HCT116 (cell line): ENCODE measurements at regions not wholly inside any gene's neighbourhood (a gene's known extent, or its start where the extent isn't known, plus 50 kb on each side); places are given as distances from the start of the nearest gene placed in this dataset.

Source experiments
- ATAC-seq: fragments of 200-7000 bp; cut with Tn5 transposase; 2 replicates; pipeline ENCODE4 v1.9.1; 2020; ENCODE audit warnings: mild to moderate bottlenecking, moderate library complexity
- BruUV-seq: library from RNA; stranded (reverse); fragments of 400-500 nt; replicated peaks from 2 replicates; lab custom pipeline; 2021; lab: Mats Ljungman, UMichigan
- CTCF ChIA-PET: fragments of 300-600 bp; sonication (Branson Sonifier 250); formaldehyde crosslinking; loops from one replicate; lab custom pipeline; 2021; ENCODE audit warnings: antibody characterized with exemption; lab: Charles Lee
- POLR2A ChIA-PET: fragments of 300-600, 350-600 bp; sonication (Branson Sonifier 250); formaldehyde crosslinking; loops from one replicate; lab custom pipeline; 2021; ENCODE audit warnings: antibody characterized with exemption; lab: Charles Lee
- RAD21 ChIA-PET, 2 experiments: fragments of 300-600 bp; sonication (Branson Sonifier 250); formaldehyde crosslinking; loops; one replicate each; lab custom pipeline; 2023; ENCODE audit warnings: low total read pairs in 2 of 2; ENCODE audit not compliant: uncharacterized antibody in 2 of 2, unreplicated experiment in 2 of 2, low non-redundant PET in 1 of 2; lab: Charles Lee
- DNase-seq: peaks from one replicate; pipeline ENCODE4 v3.0.0-alpha.2; 2010; ENCODE audit warnings: low read depth, low spot score
- H2AFZ ChIP-seq: fragments of 200-600 bp; shearing (Covaris generic), sonication (generic); 2 replicates; pipeline ENCODE4 v1.6.1; 2017; ENCODE audit warnings: low read depth, mixed run types, mixed read lengths, antibody characterized with exemption, low read length; ENCODE audit not compliant: poor library complexity, severe bottlenecking
- H3K27ac ChIP-seq: 2 replicates; pipeline ENCODE4 v1.5.1; 2012; ENCODE audit warnings: low read depth, low read length
- H3K27me3 ChIP-seq: fragments of 200-600 bp; sonication (generic); 2 replicates; pipeline ENCODE4 v1.6.1; 2016; ENCODE audit warnings: mixed run types, low read length, mixed read lengths; ENCODE audit not compliant: insufficient read depth
- H3K36me3 ChIP-seq, 2 experiments: fragments of 200-500 bp in 1 of 2; fragments of 200-600 bp in 1 of 2; sonication (Bioruptor generic) in 1 of 2; sonication (generic) in 1 of 2; 2 replicates each; pipeline versions ENCODE4 v1.5.1 to v1.6.1; 2014 to 2016; ENCODE audit warnings: low read length in 2 of 2, inconsistent platforms in 1 of 2, mixed read lengths in 1 of 2, mixed run types in 1 of 2; ENCODE audit not compliant: insufficient read depth in 2 of 2, control insufficient read depth in 1 of 2
- H3K4me1 ChIP-seq, 2 experiments: fragments of 200-600 bp in 1 of 2; sonication (generic) in 1 of 2; 2 replicates each; pipeline versions ENCODE4 v1.5.1 to v1.6.1; 2012 to 2017; ENCODE audit warnings: low read length in 2 of 2, inconsistent platforms in 1 of 2, mild to moderate bottlenecking in 1 of 2, mixed read lengths in 1 of 2, mixed run types in 1 of 2, moderate library complexity in 1 of 2; ENCODE audit not compliant: insufficient read depth in 2 of 2, control insufficient read depth in 1 of 2
- H3K4me2 ChIP-seq: fragments of 200-600 bp; sonication (generic); 2 replicates; pipeline ENCODE4 v1.6.1; 2017; ENCODE audit warnings: mixed run types, low read length, mixed read lengths
- H3K4me3 ChIP-seq, 2 experiments: fragments of 200-600 bp in 1 of 2; sonication (generic) in 1 of 2; replicated peaks in 1 of 2; 2 replicates each; pipeline ENCODE4 v1.5.1; 2011 to 2016; ENCODE audit warnings: low read length in 2 of 2, control low read depth in 1 of 2, low read depth in 1 of 2, mild to moderate bottlenecking in 1 of 2, mixed read lengths in 1 of 2, mixed run types in 1 of 2
- H3K79me2 ChIP-seq: fragments of 200-600 bp; sonication (generic); 2 replicates; pipeline ENCODE4 v1.6.1; 2017; ENCODE audit warnings: mild to moderate bottlenecking, mixed run types, low read length, moderate library complexity, mixed read lengths; ENCODE audit not compliant: insufficient read depth
- H3K9ac ChIP-seq: fragments of 200-600 bp; sonication (generic); 2 replicates; pipeline ENCODE4 v1.6.1; 2016; ENCODE audit warnings: low read length, mixed read lengths
- H3K9me2 ChIP-seq: fragments of 200-600 bp; sonication (generic), shearing (Covaris generic); 2 replicates; pipeline ENCODE4 v1.6.1; 2017; ENCODE audit warnings: mixed run types, mild to moderate bottlenecking, moderate library complexity; ENCODE audit not compliant: insufficient read depth
- H3K9me3 ChIP-seq, 2 experiments: fragments of 200-500 bp in 1 of 2; fragments of 200-600 bp in 1 of 2; sonication (Bioruptor generic) in 1 of 2; sonication (generic) in 1 of 2; 2 replicates each; pipeline ENCODE4 v1.6.1; 2014 to 2017; ENCODE audit warnings: low read length in 2 of 2, mixed read lengths in 2 of 2, inconsistent platforms in 1 of 2, low read depth in 1 of 2, mild to moderate bottlenecking in 1 of 2, mixed run types in 1 of 2, moderate library complexity in 1 of 2; ENCODE audit not compliant: control insufficient read depth in 1 of 2, insufficient read depth in 1 of 2
- H4K20me1 ChIP-seq: fragments of 200-600 bp; sonication (generic), shearing (Covaris generic); 2 replicates; pipeline ENCODE4 v1.6.1; 2017; ENCODE audit warnings: mixed run types, mild to moderate bottlenecking, moderate library complexity; ENCODE audit not compliant: insufficient read depth
- CBX3 ChIP-seq: IDR thresholded peaks from 2 replicates; pipeline ENCODE4 v1.6.1; 2012; ENCODE audit warnings: low read depth
- EGR1 ChIP-seq: IDR thresholded peaks from 2 replicates; pipeline ENCODE4 v1.6.1; 2012; ENCODE audit warnings: low read depth
- ELF1 ChIP-seq: IDR thresholded peaks from 2 replicates; pipeline ENCODE4 v1.6.1; 2012; ENCODE audit warnings: low read depth, borderline replicate concordance
- EZH2 ChIP-seq: fragments of 200-600 bp; sonication (generic); IDR thresholded peaks from 2 replicates; pipeline ENCODE4 v1.6.1; 2017; ENCODE audit warnings: antibody characterized with exemption, mixed run types
- EZH2phosphoT487 ChIP-seq: fragments of 200-600 bp; IDR thresholded peaks from 2 replicates; pipeline ENCODE4 v1.6.1; 2018; ENCODE audit warnings: antibody characterized with exemption, borderline replicate concordance
- JUND ChIP-seq: IDR thresholded peaks from 2 replicates; pipeline ENCODE4 v1.6.1; 2012
- POLR2A ChIP-seq: IDR thresholded peaks from 2 replicates; pipeline ENCODE4 v1.7.0; 2011; ENCODE audit warnings: borderline replicate concordance; ENCODE audit not compliant: insufficient read depth, insufficient read length; ENCODE audit errors: extremely low read depth
- POLR2AphosphoS5 ChIP-seq: IDR thresholded peaks from 2 replicates; pipeline ENCODE4 v1.6.1; 2011; ENCODE audit warnings: mild to moderate bottlenecking, low read depth, low read length, moderate library complexity
- RAD21 ChIP-seq: IDR thresholded peaks from 2 replicates; pipeline ENCODE4 v1.6.1; 2012; ENCODE audit warnings: low read depth, mild to moderate bottlenecking
- SIN3A ChIP-seq: IDR thresholded peaks from 2 replicates; pipeline ENCODE4 v1.6.1; 2012; ENCODE audit warnings: low read depth
- SRF ChIP-seq: IDR thresholded peaks from 2 replicates; pipeline ENCODE4 v1.6.1; 2012; ENCODE audit warnings: low read depth
- intact Hi-C: fragments of 100-400 bp; cut with micrococcal nuclease; formaldehyde crosslinking; loops from 2 replicates; pipeline ENCODE4 v1.10.0; 2022

DNA sequence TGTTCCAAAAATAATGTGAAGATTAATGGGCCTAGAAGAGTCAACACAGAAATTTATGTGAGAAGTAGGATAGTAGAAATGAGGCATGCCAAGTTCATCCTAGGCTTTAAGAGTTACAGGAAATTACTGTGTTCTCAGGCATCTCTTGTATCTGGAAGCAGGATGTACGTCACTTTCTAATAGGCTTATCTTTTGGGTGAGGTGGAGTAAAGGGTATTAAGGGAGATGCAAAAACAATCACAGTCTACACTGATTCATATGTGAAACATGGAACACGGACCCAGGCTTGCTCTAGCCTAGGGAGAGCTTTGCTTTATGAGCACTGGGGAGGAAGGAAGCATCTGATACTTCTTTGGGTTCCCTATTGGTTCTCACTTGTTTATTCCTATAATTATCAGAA lies 84.5 kb upstream of the RGS4 start:
- CTCF ChIA-PET: no interaction called here
- POLR2A ChIA-PET: no interaction called here
- no peak overlapping the region for H3K27ac ChIP-seq

DNA sequence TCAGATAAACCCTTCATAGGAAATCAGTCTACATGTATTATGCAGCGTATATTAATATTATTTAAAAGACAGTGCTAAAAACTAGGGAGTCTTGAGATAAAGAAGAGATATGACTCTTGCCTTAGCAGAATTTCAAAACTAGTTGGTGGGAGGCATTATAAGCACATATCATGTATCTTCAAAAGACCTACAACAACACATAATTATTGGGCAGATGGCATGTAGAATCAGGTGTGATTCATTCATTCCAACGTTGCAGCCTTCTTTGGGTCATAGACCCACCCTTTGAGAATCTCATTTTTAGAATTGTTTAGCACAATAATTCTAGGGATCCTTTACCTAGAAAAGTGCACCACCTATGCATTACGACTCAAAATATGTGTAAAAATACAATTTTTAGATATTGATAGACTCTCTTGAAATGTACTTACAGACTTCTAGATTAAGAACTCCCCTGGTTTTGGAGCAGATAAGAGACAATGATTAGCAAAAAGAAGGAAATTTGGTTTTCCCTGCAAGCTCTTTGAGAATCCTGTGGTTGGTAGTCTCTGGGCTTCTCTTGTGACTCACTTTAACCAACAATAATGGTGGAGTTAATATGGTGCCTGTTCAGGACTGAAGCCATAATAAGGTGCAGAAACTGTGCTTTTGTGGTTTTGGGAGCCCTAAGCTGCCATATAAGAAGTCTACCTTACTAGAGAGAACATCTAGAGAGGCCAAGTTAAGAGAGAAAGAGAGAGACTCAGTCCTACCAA lies 85.3 kb upstream of the RGS4 start:
- H3K4me2 ChIP-seq: no peak overlapping the region
- H3K4me3 ChIP-seq: no peak overlapping the region
- no peak for DNase-seq
- ChIA-PET CTCF (no interaction called here), RAD21 (no interaction called here), POLR2A (no interaction called here)
- no peaks in the 10 kb centered on the region for H3K36me3 ChIP-seq
- H2AFZ ChIP-seq: no peak overlapping the region
- TF ChIP-seq POLR2AphosphoS5 (no peak), EZH2 (no peak), ELF1 (no peak), SRF (no peak)
- no peak overlapping the region for H3K9ac ChIP-seq
- no peaks in the 10 kb centered on the region for H3K9me2 ChIP-seq
- no peak overlapping the region for H3K27ac ChIP-seq
- no peaks in the 10 kb centered on the region for H3K9me3 ChIP-seq
- intact Hi-C loops: no loop called here
- H3K4me1 ChIP-seq: peaks cover 0 to 8% of the 10 kb centered on the region in 2 experiments; a peak in 2 of 4 replicates
- no peaks in the 10 kb centered on the region for H3K27me3 ChIP-seq
- no peaks in the 10 kb centered on the region for H3K79me2 ChIP-seq
- no TSS peak for BruUV-seq
- no peak for ATAC-seq
- H4K20me1 ChIP-seq: no peaks in the 10 kb centered on the region

More for the DNA sequence above, 84.5 kb upstream of the RGS4 start:
- Histone ChIP-seq H3K79me2 (no peaks in the 10 kb centered on the region), H3K9ac (no peak overlapping the region), H4K20me1 (no peaks in the 10 kb centered on the region), H3K9me3 (no peaks in the 10 kb centered on the region), H3K36me3 (no peaks in the 10 kb centered on the region), H3K27me3 (no peaks in the 10 kb centered on the region), H3K4me3 (no peak overlapping the region), H2AFZ (no peak overlapping the region), H3K4me1 (peaks cover 0 to 8% of the 10 kb centered on the region in 2 experiments; a peak in 2 of 4 replicates), H3K9me2 (no peaks in the 10 kb centered on the region), H3K4me2 (no peak overlapping the region)
- TF ChIP-seq EZH2phosphoT487 (no peak), JUND (no peak), POLR2AphosphoS5 (no peak), RAD21 (no peak), EGR1 (no peak), SIN3A (no peak), POLR2A (no peak), CBX3 (no peak)
- intact Hi-C loops: no loop called here
- RAD21 ChIA-PET: no interaction called here
- ATAC-seq: no peak
- no TSS peak for BruUV-seq
- no peak for DNase-seq
